ENCODE measurements at regions not wholly inside any gene's neighbourhood (a gene's known extent, or its start where the extent isn't known, plus 50 kb on each side); places are given as distances from the start of the nearest gene placed in this dataset.

- TF ChIP-seq POLR2A (IDR thresholded peaks at IDR 0.05) (no peak), POLR2AphosphoS5 (IDR thresholded peaks at IDR 0.05) (no peak)
- TF ChIP-seq, protein P1, sequence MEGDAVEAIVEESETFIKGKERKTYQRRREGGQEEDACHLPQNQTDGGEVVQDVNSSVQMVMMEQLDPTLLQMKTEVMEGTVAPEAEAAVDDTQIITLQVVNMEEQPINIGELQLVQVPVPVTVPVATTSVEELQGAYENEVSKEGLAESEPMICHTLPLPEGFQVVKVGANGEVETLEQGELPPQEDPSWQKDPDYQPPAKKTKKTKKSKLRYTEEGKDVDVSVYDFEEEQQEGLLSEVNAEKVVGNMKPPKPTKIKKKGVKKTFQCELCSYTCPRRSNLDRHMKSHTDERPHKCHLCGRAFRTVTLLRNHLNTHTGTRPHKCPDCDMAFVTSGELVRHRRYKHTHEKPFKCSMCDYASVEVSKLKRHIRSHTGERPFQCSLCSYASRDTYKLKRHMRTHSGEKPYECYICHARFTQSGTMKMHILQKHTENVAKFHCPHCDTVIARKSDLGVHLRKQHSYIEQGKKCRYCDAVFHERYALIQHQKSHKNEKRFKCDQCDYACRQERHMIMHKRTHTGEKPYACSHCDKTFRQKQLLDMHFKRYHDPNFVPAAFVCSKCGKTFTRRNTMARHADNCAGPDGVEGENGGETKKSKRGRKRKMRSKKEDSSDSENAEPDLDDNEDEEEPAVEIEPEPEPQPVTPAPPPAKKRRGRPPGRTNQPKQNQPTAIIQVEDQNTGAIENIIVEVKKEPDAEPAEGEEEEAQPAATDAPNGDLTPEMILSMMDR (IDR thresholded peaks at IDR 0.05) = no peak
These were observed 262.6 kb upstream of the HDAC4 start for GRCh38 chr2:239663364-239663924.
